Islet precursor cell (in vitro differentiated cells): ENCODE measurements at regions not wholly inside any gene's neighbourhood (a gene's known extent, or its start where the extent isn't known, plus 50 kb on each side); places are given as distances from the start of the nearest gene placed in this dataset.

Source experiments
- DNase-seq: peaks from one replicate; pipeline ENCODE4 v3.0.0-alpha.2; 2018

- no peak for DNase-seq
Observed at GRCh38 chr18:51955136-51955535, 384.9 kb upstream of the DCC start.

DNA sequence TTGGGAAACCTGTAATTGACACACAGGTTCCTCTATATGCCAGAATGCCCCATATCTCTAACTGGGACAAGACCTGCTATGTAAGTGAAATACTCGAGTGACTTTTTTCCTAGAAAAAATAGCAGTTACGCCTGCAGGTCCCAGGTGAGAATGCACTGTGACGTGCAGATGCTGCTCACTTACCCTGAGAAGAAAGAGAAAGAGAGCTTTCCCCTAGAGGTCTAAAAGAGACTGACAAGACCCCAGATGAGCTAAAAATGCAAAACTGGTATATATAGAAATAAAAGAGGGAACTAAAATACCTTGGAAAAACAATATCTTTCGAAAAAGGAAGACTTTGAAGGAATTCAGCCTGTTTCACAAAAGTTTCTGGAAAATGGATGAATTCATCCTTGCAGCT, 383.0 kb upstream of the DCC start:
- DNase-seq: no peak

DNA sequence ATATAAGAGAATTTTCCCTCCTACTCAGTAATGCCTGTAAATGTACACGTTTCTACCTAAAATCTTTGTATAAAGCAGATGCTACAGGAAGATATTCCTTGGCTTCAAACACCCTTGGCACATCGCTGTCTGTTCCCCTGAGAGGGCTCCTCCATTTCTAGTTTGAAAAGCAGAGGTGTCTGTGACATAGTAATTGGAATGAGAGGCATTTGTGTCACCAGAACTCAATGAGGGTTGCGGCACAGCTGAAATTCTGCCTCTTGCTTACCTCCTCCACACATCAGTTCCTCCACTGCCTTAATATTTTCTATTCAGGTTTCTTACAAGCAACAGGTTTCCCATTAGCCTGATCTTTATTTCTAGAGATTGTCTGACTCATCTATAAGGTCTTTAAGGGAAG, 359.9 kb upstream of the DCC start:
- DNase-seq: no peak

- no peak for DNase-seq
Observed at GRCh38 chr18:51988277-51988676, 351.7 kb upstream of the DCC start.

- DNase-seq: no peak
Observed at GRCh38 chr18:51997129-51997528, 342.9 kb upstream of the DCC start.

GRCh38 chr18:51998066-51998465, 341.9 kb upstream of the DCC start:
- no peak for DNase-seq

- no peak for DNase-seq
Observed at GRCh38 chr18:51998711-51999110, 341.3 kb upstream of the DCC start.

GRCh38 chr18:51999351-51999750, 340.6 kb upstream of the DCC start:
- DNase-seq: no peak

DNA sequence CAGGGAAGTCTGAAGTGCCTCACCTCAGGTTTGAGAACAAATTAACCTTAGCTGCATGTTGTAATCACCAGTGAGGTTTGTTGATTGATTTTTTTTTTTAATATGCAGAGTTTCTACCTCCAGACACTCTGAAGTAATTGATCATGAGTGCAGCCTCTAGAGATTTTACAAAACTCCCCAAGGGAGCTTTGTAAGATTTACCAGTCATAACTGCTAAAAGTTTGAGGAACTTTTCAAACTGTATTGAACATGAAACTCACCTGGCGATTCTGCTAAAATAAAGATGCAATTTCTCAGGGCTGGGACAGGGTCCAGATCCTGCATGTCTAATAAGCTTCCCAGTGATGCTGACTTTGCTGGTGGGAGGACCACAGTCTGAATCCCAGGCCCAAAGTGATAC, 339.6 kb upstream of the DCC start:
- DNase-seq: no peak

DNA sequence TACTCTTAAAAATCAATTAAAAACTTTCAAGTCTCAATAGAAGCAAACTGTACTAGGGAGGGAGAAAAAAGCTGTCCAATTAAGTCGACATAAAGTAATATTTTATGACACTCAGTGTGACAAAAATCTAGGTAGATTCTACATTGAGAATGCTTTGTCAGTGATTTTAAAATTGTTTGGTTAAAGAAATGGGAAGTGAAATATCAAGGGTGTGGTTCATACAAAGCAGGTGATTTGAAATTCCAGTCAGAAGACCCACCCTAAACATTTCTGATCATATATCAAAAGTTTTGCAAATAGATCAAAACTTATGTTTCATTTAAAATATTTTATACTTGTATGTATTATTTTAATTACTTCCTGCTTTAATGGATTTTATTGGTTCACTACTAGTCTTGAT, 338.9 kb upstream of the DCC start:
- no peak for DNase-seq

DNA sequence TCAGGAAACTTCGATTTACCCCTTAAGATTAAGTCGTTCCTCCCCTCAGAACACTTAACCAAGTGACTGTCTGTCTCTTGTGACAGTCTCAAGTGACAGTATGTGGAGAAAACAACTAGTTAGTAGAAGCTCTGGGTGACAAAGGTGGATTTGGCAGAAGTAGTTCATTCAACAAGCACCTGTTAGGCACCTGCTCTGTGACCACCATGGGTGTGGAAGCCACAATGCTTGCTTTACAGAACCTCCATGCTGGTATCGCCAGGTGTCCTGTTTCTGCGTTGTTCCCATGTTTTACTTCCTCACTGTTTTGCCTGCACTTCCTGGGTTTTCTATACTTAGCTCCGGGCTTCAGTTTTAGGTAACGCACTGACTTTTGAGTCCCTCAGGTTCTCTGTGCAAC, 337.4 kb upstream of the DCC start:
- DNase-seq: no peak

GRCh38 chr18:52007105-52007504, 332.9 kb upstream of the DCC start:
- DNase-seq: no peak

GRCh38 chr18:52008330-52008729, 331.7 kb upstream of the DCC start:
- DNase-seq: no peak

DNA sequence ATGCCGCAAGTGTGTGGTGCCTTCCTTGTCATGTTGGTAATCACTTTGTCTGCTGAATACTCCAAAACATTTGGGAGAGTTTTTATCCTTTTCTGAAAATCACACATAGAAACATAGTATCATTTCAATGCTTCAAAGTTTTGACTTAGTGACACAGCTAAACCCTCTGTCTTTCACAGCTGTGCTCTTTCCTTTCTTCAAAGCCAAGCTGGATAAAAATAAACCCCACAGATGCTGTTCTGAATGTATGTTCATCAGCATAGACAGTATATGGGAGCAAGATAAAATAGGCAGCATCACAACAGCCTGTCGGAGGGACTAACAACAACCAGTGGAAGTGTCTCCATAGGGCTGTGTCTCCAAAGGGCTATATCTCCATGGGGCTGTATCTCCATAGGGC, 331.3 kb upstream of the DCC start:
- no peak for DNase-seq

DNA sequence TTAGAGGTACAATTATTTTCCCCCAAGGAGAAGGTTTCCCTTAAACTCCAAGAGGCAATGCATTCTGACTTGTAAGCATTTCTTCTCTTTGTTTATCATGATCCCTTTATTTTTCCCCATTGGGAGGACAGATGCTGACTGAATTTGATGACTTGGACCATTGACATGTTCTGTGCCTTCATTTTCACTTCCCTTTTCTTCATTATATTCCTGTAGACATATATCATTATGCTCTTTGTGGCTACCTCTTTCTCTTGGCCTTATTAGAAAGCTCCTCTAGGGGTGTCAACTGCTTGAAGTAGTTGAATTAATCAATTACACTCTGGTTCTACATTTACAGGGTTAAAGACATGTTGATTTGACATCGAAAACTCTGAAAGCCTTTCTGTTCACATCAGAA, 330.0 kb upstream of the DCC start:
- DNase-seq: no peak

GRCh38 chr18:52045946-52046675, 293.9 kb upstream of the DCC start:
- no peak for DNase-seq

- DNase-seq: no peak
Observed at GRCh38 chr18:52046842-52047241, 293.2 kb upstream of the DCC start.

DNA sequence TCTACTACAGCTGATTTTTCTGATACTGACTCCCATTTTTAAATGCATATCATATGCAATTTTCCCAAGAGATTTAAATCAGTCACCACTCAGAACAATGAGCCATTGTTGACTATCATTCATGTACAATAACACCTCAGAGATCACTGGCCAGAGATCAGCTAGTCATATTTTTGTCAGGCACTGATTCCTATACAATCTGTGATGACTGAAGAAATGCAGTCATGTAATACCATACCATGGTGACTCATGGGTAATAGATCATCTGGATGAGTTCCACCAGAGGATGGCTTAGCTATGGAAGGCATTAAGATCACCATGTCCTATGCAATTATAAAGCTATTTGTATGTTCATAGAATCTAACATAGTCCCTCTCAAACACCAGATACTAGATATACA, 285.7 kb upstream of the DCC start:
- DNase-seq: no peak

GRCh38 chr18:52060607-52061304, 279.2 kb upstream of the DCC start:
- no peak for DNase-seq

- DNase-seq: no peak
Observed at GRCh38 chr18:52063923-52064322, 276.1 kb upstream of the DCC start.

DNA sequence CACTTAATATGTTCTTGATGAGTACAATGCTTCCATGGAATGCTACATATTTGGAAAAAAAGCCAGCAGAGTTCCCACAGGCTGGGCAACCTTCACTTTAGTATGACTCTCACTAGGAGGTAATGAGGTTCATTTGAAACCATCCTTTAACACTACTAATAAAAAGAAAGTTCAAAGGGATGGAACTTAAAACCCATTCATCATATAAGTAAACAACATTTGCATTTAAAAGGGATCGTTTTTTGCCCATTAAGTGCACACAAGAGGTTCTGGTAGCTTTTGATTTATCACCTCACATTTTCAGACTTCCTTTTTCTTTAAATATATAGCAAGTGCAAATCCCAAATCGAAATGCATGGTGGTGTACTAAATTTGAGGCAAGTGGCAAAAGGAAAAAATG, 270.8 kb upstream of the DCC start:
- no peak for DNase-seq

GRCh38 chr18:52070291-52070756, 269.7 kb upstream of the DCC start:
- no peak for DNase-seq

GRCh38 chr18:52077251-52077983, 262.6 kb upstream of the DCC start:
- DNase-seq: no peak

DNA sequence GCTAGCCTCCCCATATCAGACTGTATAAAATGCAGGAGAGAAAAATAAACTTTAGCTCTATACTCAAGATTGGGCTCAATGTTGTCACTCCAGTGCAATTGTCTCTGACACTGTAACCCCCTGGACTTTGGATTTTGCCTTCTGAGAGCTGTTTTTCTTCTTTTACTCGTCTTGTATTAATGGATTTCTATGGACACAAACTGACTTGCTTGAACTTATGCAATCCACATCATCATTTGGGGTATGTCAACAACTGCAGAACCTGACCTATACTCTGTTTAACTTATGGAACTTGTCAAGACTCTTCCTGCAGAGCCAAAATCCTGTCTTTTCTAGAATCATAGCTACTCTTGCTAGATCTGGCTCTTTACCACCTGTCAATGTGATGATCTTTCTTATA, 257.8 kb upstream of the DCC start:
- DNase-seq: no peak
